NCI-H187 treated with DMSO at 0.1 percent for 48 hours (cell line): ENCODE measurements at regions not wholly inside any gene's neighbourhood (a gene's known extent, or its start where the extent isn't known, plus 50 kb on each side); places are given as distances from the start of the nearest gene placed in this dataset.
"Not testable (repeated sequence)": the region's sequence is repeated elsewhere in the genome, so short reads cannot be mapped to it uniquely, and the experiment has no call there.

Experiments used
- DNase-seq: peaks from one replicate; lab custom pipeline; 2025; lab: John Stamatoyannopoulos, UW

GRCh38 chr21:14008436-14008835, 202.3 kb downstream of the LIPI start:
- DNase-seq: not testable (repeated sequence)

DNA sequence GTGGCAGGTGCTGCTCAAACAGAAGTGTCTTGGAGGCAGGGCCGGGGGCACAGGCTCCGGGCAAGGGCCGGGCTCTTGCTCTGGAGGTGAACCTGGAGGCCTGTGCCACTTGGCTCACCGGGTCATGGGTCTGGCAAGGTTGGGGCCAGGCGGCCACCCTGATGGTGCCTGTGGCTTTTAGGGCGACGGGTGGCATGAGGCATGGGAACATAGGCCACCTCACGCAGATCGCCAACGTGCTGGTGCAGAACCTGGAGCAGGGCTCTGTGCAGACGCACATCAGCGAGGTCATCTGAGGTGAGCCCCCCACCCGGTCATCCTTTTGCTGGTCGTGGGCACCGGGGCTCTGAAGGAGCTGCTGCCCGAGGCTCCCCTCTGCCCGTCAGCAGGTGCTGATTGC, 202.7 kb downstream of the LIPI start:
- DNase-seq: not testable (repeated sequence)

DNA sequence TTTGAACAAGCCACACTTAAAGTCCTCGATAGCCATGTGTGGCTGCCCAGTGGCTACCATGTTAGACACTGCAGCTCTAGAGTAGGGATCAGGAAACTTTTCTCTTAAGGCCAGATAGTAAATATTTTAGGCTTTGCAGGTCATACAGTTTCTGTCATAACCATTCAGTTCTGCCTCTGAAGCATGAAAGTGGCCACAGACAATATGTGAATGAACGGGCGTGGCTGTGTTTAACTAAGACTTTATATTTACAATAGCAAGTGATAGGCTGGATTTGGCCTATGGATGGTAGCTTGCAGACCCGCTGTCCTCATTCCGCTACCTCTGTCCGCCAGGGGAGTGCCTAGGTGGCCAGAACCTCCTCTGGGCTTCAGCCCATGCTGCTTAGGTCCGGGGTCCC, 204.6 kb downstream of the LIPI start:
- DNase-seq: not testable (repeated sequence)

- DNase-seq: not testable (repeated sequence)
These were observed 223.5 kb downstream of the LIPI start for GRCh38 chr21:13986996-13987958.

DNA sequence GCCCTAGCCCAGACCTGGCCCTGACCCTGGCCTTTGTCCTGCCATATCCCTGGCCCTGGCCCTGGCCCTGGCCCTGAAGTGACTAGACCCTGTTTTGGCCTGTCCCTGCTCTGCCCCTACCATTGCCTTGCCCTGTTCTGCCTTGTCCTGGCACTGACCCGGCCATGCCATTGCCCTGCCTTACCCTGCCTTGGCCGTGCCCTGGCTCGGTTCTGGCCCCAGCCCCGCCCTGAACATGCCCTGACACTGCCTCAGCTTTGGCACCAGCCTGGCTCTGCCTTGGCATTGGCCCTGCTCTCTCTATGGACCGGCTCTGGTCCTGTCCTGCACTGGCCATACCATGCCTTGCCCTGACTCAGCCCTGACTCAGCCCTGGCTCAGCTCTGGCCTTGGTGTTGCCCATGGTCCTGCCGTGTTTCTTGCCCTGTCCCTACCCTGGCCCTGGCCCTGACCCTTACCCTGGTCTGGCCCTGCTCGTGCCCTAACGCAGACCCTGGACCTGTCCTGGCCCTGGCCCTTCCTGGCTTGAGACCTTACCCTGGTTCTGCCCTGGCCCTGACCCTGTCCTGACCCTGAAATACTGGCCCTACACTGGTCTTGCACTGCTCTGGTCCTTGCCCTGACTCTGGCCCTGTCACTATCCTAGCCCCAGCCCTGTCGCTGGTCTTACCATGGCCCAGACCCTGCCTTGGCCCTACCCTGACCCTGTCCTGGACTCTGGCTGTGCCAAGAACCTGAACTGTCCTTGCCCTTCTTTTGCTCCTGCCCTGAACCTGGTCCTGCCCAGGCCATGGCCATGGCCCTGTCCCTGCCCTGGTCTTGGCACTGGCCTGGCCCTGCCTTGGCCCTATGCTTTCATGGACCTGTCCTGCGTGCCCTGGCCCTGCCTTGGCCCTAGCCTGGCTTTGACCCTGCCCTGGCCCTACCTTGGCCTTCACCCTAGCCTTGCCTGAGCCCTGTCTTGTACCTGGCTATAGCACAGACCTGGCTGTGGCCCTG, 224.6 kb downstream of the LIPI start:
- not testable (repeated sequence) for DNase-seq

DNA sequence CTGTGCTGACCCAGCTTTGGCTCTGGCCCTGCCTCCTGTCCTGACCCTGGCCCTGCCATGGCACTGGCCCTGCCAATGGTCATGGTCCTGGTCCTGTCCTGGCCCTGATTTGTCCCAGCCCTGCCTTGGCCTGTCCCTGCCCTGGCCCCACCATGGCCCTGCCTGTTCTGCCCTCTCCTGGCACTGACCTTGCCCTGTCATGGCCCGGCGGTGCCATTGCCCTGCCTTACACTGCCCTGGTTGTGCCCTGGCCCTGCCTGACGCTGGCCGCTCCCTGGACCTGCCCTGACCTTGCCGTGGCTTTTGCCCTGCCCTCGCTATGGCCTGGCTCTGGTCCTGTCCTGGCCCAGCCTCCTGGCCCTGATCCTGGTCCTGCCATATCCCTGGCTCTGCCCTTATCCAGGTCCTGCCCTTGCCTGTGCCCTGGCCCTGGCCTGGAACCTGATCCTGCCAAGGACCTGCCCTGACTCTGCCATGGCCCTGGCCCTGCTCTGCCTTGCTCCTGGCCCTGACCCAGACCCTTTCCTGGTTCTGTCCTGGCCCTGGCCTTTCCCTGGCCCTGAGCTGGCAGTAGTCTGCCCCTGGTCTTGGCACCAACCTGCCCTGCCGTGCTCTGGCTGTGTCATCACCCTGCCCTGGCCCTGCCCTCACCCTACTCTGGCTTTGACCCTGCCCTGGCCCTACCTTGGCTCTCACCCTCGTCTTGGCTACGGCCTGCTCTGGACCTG, 225.5 kb downstream of the LIPI start:
- not testable (repeated sequence) for DNase-seq

DNA sequence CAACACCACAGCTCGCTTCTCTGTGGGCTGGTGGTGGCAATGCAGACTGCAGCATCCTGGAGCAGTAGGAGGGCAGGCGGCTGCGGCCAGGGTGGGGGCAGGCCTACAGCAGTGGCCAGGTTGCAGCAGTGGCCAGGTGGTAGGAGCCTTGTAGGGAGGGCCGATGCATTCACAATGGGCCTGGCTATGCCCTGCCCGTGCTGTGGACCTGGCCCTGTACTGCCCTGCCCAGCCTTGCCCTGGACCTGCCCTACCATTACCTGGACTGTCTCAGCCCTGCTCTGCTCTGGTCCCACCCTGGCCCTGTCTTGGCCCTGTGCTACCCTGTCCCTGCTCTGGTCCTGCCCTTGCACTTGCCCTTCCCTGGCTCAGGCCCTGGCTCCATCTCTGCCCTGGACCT, 226.0 kb downstream of the LIPI start:
- DNase-seq: not testable (repeated sequence)

- not testable (repeated sequence) for DNase-seq
These were observed 229.3 kb downstream of the LIPI start for GRCh38 chr21:13981176-13982087.

DNA sequence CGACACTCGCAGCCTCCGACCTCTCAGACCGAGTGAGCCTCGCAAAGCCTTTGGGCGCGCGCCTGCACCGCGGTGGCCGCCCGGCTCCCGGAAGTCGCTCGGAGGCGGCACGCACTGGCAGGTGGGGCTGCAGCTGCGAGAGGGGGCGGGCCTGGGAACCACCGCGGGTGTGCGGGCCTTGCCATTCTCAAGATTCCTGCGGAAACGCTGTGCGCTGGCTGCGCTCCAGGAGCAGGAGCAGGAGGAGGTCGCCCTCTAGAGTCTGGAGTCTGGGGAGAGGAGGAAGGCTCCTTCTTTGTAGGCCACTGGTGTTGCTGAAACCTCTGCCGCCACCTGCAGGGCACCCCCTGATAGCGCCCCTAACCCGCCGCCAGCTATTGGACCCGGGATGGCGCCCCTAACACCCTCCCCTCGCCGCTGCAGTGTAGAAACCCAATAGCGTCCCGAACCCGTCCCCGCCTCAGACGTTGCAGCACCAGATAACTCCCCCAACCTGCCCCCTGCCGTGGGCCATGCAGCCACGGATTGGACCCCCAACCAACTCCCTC, 230.6 kb downstream of the LIPI start:
- DNase-seq: peak; percentile 20

GRCh38 chr21:13979608-13980007, 231.1 kb downstream of the LIPI start:
- not testable (repeated sequence) for DNase-seq

DNA sequence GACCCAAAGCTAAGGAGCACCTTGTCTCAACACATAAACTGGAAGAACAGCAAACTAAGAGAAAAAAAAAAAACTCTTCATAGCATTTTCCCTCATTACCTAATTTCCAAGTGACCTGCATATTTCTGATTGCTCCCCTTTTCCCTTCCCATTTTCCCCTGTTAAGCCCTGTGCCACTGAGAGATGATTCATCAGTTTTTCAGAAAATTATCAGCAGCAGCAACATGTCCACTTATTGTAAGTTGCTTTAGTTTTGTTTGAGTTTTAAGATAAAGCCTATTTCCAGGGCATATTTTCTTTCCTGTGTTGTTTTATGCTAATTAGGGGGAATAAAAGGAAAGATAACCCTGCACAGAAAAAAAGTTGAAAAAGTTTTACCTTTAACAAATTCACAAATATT, 236.2 kb downstream of the LIPI start:
- not testable (repeated sequence) for DNase-seq

DNA sequence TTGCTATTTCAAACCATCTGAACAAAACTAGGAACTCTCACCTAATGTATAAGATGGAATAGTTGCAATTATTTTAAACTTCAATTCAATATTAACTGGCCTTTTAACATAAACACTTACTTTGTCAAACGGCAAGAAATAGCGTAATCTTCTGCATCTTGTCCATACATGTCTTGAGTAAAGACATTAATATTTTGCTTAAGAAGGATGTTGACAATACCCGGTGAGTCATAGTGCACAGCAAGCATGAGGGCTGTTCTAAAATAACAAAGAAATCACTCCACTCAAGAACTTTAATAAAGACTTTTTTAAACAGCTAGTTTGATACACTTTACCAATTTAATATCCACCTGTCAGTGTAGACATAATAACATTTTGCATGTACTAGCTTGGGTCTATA, 240.9 kb downstream of the LIPI start:
- DNase-seq: not testable (repeated sequence)

DNA sequence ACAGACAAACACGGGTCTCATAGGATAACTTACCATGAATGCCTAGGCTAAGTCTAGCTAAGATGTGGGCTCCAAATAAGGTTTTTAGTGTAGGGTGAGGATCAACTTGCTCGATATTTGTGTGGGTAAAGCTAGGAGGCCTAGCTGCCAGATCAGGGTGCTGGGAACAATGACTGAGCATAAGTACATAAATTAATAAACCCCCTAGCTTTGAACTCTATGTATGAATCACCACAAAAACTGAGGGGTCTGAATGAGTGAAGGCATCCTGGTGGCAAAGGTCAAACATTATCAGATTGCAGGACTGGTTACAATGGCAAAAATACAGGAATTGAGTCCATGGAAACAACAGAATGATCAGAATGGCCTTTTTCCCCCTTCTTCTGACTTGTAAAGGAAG, 241.8 kb downstream of the LIPI start:
- not testable (repeated sequence) for DNase-seq

DNA sequence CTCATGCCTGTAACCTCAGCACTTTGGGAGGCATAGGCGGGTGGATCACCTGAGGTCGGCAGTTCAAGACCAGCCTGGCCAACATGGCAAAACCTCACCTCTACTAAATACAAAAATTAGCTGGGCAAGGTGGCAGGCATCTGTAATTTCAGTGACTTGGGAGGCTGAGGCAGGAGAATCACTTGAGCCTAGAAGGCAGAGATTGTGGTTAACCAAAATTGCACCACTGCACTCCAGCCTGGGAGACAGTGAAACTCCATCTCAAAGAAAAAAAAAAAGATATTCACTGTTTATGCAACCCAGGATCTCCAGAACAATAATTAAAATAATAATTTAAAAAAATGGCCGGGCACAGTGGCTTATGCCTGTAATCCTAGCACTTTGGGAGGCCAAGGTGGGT, 247.5 kb downstream of the LIPI start:
- not testable (repeated sequence) for DNase-seq

- DNase-seq: no peak
These were observed 273.5 kb downstream of the LIPI start for GRCh38 chr21:13937236-13937635.

- not testable (repeated sequence) for DNase-seq
These were observed 274.5 kb downstream of the LIPI start for GRCh38 chr21:13936033-13936937.

DNA sequence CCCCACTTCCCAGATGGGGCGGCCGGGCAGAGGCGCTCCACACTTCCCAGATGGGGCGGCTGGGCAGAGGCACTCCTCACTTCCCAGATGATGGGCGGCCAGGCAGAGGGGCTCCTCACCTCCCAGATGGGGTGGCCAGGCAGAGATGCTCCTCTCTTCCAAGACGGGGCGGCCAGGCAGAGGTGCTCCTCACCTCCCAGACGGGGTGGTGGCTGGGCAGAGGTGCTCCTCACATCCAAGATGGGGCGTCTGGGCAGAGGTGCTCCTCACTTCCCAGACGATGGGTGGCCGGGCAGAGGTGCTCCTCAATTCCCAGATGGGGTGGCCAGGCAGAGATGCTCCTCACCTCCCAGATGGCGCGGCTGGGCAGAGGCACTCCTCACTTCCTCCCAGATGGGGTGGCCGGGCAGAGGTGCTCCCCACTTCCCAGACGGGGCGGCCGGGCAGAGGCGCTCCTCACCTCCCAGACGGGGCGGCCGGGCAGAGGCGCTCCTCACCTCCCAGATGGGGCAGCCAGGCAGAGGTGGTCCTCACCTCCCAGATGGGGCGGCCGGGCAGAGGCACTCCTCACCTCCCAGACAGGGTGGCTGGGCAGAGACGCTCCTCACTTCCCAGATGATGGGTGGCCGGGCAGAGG, 275.2 kb downstream of the LIPI start:
- DNase-seq: not testable (repeated sequence)

GRCh38 chr21:13934887-13935342, 275.8 kb downstream of the LIPI start:
- DNase-seq: not testable (repeated sequence)

GRCh38 chr21:13923175-13923574, 287.6 kb downstream of the LIPI start:
- not testable (repeated sequence) for DNase-seq
